Urinary bladder (tissue), 3 donors: ENCODE measurements at regions not wholly inside any gene's neighbourhood (a gene's known extent, or its start where the extent isn't known, plus 50 kb on each side); places are given as distances from the start of the nearest gene placed in this dataset.
"Not testable (repeated sequence)": the region's sequence is repeated elsewhere in the genome, so short reads cannot be mapped to it uniquely, and the experiment has no call there.

ENCODE experiments used
- DNase-seq: peaks from one replicate; pipeline ENCODE4 v3.0.0-alpha.2; 2015; ENCODE audit errors: extremely low spot score
- H3K27ac ChIP-seq: one replicate; pipeline ENCODE4 v1.5.1; 2013; ENCODE audit warnings: low read depth, mild to moderate bottlenecking, moderate library complexity
- H3K36me3 ChIP-seq: one replicate; pipeline ENCODE4 v1.6.1; 2013; ENCODE audit warnings: mild to moderate bottlenecking, moderate library complexity; ENCODE audit not compliant: insufficient read depth
- H3K4me1 ChIP-seq: one replicate; pipeline ENCODE4 v1.6.1; 2013; ENCODE audit warnings: mild to moderate bottlenecking, moderate library complexity; ENCODE audit not compliant: insufficient read depth
- H3K4me3 ChIP-seq: one replicate; pipeline ENCODE4 v1.5.1; 2013; ENCODE audit warnings: low read depth, low read length
- WGBS: extraction: QIAGEN DNeasy Blood & Tissue Kit; methylation state at CpG from one replicate; pipeline ENCODE4 v1.1.7; 2013; 5-methylcytosine and 5-hydroxymethylcytosine counted together
- donor health status: healthy with polysubstance abuse.
- donor health status: healthy.

- H3K36me3 ChIP-seq, result no peaks in the 10 kb centered on the region
- H3K4me1 ChIP-seq, result no peaks in the 10 kb centered on the region
- DNase-seq, result no peak
- WGBS, result 60% methylated on average over 4 of the region's 4 CpGs
- H3K27ac ChIP-seq, result no peak overlapping the region
- H3K4me3 ChIP-seq, result no peak overlapping the region
Measured at GRCh38 chr9:81455462-81456219, 233.7 kb downstream of the TLE1 start.

GRCh38 chr9:81445331-81445921 is 243.9 kb downstream of the TLE1 start:
- Histone ChIP-seq H3K4me3 (no peak overlapping the region), H3K27ac (no peak overlapping the region), H3K4me1 (no peaks in the 10 kb centered on the region), H3K36me3 (no peaks in the 10 kb centered on the region)
- no peak for DNase-seq

- Histone ChIP-seq H3K36me3 (no peaks in the 10 kb centered on the region), H3K4me3 (no peak overlapping the region), H3K27ac (no peak overlapping the region), H3K4me1 (no peaks in the 10 kb centered on the region)
- no peak for DNase-seq
- WGBS, result 81% methylated on average over 4 of the region's 4 CpGs
Measured at GRCh38 chr9:81431641-81432040, 257.7 kb downstream of the TLE1 start.

GRCh38 chr9:81430727-81431126 is 258.6 kb downstream of the TLE1 start:
- no peaks in the 10 kb centered on the region for H3K36me3 ChIP-seq
- no peaks in the 10 kb centered on the region for H3K4me1 ChIP-seq
- 37% methylated on average over 1 of the region's 1 CpG for WGBS
- DNase-seq, result no peak
- no peak overlapping the region for H3K27ac ChIP-seq
- no peak overlapping the region for H3K4me3 ChIP-seq

- Histone ChIP-seq H3K36me3 (no peaks in the 10 kb centered on the region), H3K4me1 (no peaks in the 10 kb centered on the region), H3K4me3 (no peak overlapping the region), H3K27ac (no peak overlapping the region)
- DNase-seq, result no peak
- 97% methylated on average over 1 of the region's 1 CpG for WGBS
Measured at GRCh38 chr9:81427870-81428269, 261.5 kb downstream of the TLE1 start.

GRCh38 chr9:81424431-81424830 is 264.9 kb downstream of the TLE1 start:
- Histone ChIP-seq H3K4me3 (no peak overlapping the region), H3K36me3 (no peaks in the 10 kb centered on the region), H3K4me1 (no peaks in the 10 kb centered on the region), H3K27ac (no peak overlapping the region)
- no peak for DNase-seq
- WGBS, result 44% methylated on average over 1 of the region's 1 CpG

GRCh38 chr9:81423589-81424326 is 265.6 kb downstream of the TLE1 start:
- Histone ChIP-seq H3K36me3 (no peaks in the 10 kb centered on the region), H3K4me3 (no peak overlapping the region), H3K27ac (no peak overlapping the region), H3K4me1 (no peaks in the 10 kb centered on the region)
- no peak for DNase-seq

- WGBS, result 69% methylated on average over 3 of the region's 3 CpGs
- not testable (repeated sequence) for H3K4me3 ChIP-seq, H3K4me1 ChIP-seq, DNase-seq, H3K36me3 ChIP-seq, H3K27ac ChIP-seq
Measured at GRCh38 chr9:81421090-81421489, 268.3 kb downstream of the TLE1 start.

GRCh38 chr9:81420024-81420423 is 269.3 kb downstream of the TLE1 start:
- DNase-seq, result no peak
- H3K27ac ChIP-seq, result no peak overlapping the region
- 97% methylated on average over 1 of the region's 1 CpG for WGBS
- no peaks in the 10 kb centered on the region for H3K36me3 ChIP-seq
- H3K4me1 ChIP-seq, result no peaks in the 10 kb centered on the region
- no peak overlapping the region for H3K4me3 ChIP-seq

- DNase-seq, result no peak
- Histone ChIP-seq H3K36me3 (no peaks in the 10 kb centered on the region), H3K4me3 (no peak overlapping the region), H3K27ac (no peak overlapping the region), H3K4me1 (no peaks in the 10 kb centered on the region)
Measured at GRCh38 chr9:81417941-81418340, 271.4 kb downstream of the TLE1 start.

- no peaks in the 10 kb centered on the region for H3K4me1 ChIP-seq
- no peaks in the 10 kb centered on the region for H3K36me3 ChIP-seq
- WGBS, result 83% methylated on average over 2 of the region's 2 CpGs
- no peak for DNase-seq
- no peak overlapping the region for H3K27ac ChIP-seq
- H3K4me3 ChIP-seq, result no peak overlapping the region
Measured at GRCh38 chr9:81417299-81417675, 272.1 kb downstream of the TLE1 start.

- H3K27ac ChIP-seq, result no peak overlapping the region
- no peak overlapping the region for H3K4me3 ChIP-seq
- no peaks in the 10 kb centered on the region for H3K36me3 ChIP-seq
- DNase-seq, result no peak
- no peaks in the 10 kb centered on the region for H3K4me1 ChIP-seq
- WGBS, result 33% methylated on average over 7 of the region's 7 CpGs
Measured at GRCh38 chr9:81416476-81417298, 272.7 kb downstream of the TLE1 start.

GRCh38 chr9:81414836-81415235 is 274.5 kb downstream of the TLE1 start:
- Histone ChIP-seq H3K27ac (no peak overlapping the region), H3K4me3 (no peak overlapping the region), H3K36me3 (no peaks in the 10 kb centered on the region), H3K4me1 (no peaks in the 10 kb centered on the region)
- DNase-seq, result no peak
- WGBS, result 90% methylated on average over 1 of the region's 1 CpG
